SKM-1 treated with dmso at 0.1 percent for 144 hours (cell line): ENCODE measurements at regions not wholly inside any gene's neighbourhood (a gene's known extent, or its start where the extent isn't known, plus 50 kb on each side); places are given as distances from the start of the nearest gene placed in this dataset.

ENCODE experiments used
- DNase-seq: peaks from one replicate; lab custom pipeline; 2025; ENCODE audit not compliant: unreplicated experiment; lab: John Stamatoyannopoulos, UW

- peak; percentile 85 for DNase-seq
Observed at GRCh38 chr3:177724020-177724638, 526.8 kb upstream of the TBL1XR1 start.

- DNase-seq = peak; percentile 91
Observed at GRCh38 chr3:177725165-177725564, 527.9 kb upstream of the TBL1XR1 start.

GRCh38 chr3:177726807-177727206 is 529.5 kb upstream of the TBL1XR1 start:
- DNase-seq = no peak

- DNase-seq = no peak
Observed at GRCh38 chr3:177729956-177730681, 532.8 kb upstream of the TBL1XR1 start.

GRCh38 chr3:177730814-177731213 is 533.5 kb upstream of the TBL1XR1 start:
- DNase-seq = no peak

- DNase-seq = no peak
Observed at GRCh38 chr3:177731644-177732268, 534.5 kb upstream of the TBL1XR1 start.

- DNase-seq = no peak
Observed at GRCh38 chr3:177733233-177733632, 536.0 kb upstream of the TBL1XR1 start.

GRCh38 chr3:177733936-177734335 is 536.7 kb upstream of the TBL1XR1 start:
- DNase-seq = no peak

GRCh38 chr3:177735431-177735830 is 538.1 kb upstream of the TBL1XR1 start:
- no peak for DNase-seq

- DNase-seq = no peak
Observed at GRCh38 chr3:177739461-177739860, 542.2 kb upstream of the TBL1XR1 start.

- no peak for DNase-seq
Observed at GRCh38 chr3:177740254-177740653, 543.0 kb upstream of the TBL1XR1 start.

- DNase-seq = no peak
Observed at GRCh38 chr3:177742273-177742672, 545.0 kb upstream of the TBL1XR1 start.

GRCh38 chr3:177743173-177743890 is 546.0 kb upstream of the TBL1XR1 start:
- DNase-seq = no peak

- no peak for DNase-seq
Observed at GRCh38 chr3:177744873-177745606, 547.8 kb upstream of the TBL1XR1 start.

GRCh38 chr3:177745607-177746005 is 548.3 kb upstream of the TBL1XR1 start:
- no peak for DNase-seq

- DNase-seq = no peak
Observed at GRCh38 chr3:177746337-177746933, 549.2 kb upstream of the TBL1XR1 start.

- no peak for DNase-seq
Observed at GRCh38 chr3:177749836-177750235, 552.6 kb upstream of the TBL1XR1 start.

GRCh38 chr3:177750436-177750835 is 553.2 kb upstream of the TBL1XR1 start:
- DNase-seq = no peak

GRCh38 chr3:177751770-177752169 is 554.5 kb upstream of the TBL1XR1 start:
- no peak for DNase-seq

GRCh38 chr3:177752831-177753230 is 555.5 kb upstream of the TBL1XR1 start:
- no peak for DNase-seq
